Lung (tissue), 11 donors: ENCODE measurements at regions not wholly inside any gene's neighbourhood (a gene's known extent, or its start where the extent isn't known, plus 50 kb on each side); places are given as distances from the start of the nearest gene placed in this dataset.

ENCODE experiments used
- ATAC-seq: fragments of 200-7000 bp; cut with Tn5 transposase; one replicate; pipeline ENCODE4 v1.9.1; 2020; ENCODE audit warnings: moderate number of reproducible peaks; ENCODE audit not compliant: insufficient read depth, low FRiP score
- DNase-seq, 3 donors: peaks; one replicate each; pipeline ENCODE4 v3.0.0-alpha.2; 2013 to 2017
- H3K27ac ChIP-seq, 2 donors: one replicate each; pipeline ENCODE4 v1.5.1; 2013; ENCODE audit warnings: mild to moderate bottlenecking in 2 of 2, moderate library complexity in 2 of 2, control low read depth in 1 of 2, inconsistent platforms in 1 of 2, low read depth in 1 of 2, low read length in 1 of 2
- H3K27me3 ChIP-seq, 3 donors: one replicate each; pipeline ENCODE4 v1.5.1; 2013; ENCODE audit warnings: low read length in 2 of 3; ENCODE audit not compliant: control insufficient read depth in 3 of 3, insufficient read depth in 3 of 3
- H3K36me3 ChIP-seq, 4 donors: one replicate each; pipeline ENCODE4 v1.5.1; 2013; ENCODE audit warnings: low read length in 4 of 4, mild to moderate bottlenecking in 1 of 4, moderate library complexity in 1 of 4; ENCODE audit not compliant: control insufficient read depth in 4 of 4, insufficient read depth in 4 of 4
- H3K4me1 ChIP-seq, 5 donors: one replicate each; pipeline ENCODE4 v1.5.1; 2013; ENCODE audit warnings: low read length in 5 of 5, mild to moderate bottlenecking in 2 of 5, moderate library complexity in 1 of 5; ENCODE audit not compliant: control insufficient read depth in 5 of 5, insufficient read depth in 5 of 5
- H3K4me3 ChIP-seq: one replicate; pipeline ENCODE4 v1.5.1; 2013; ENCODE audit warnings: mild to moderate bottlenecking, control low read depth, moderate library complexity
- H3K9ac ChIP-seq, 2 donors: one replicate each; pipeline ENCODE4 v1.5.1; 2013; ENCODE audit warnings: low read length in 2 of 2, control low read depth in 1 of 2; ENCODE audit not compliant: insufficient read depth in 1 of 2
- H3K9me3 ChIP-seq, 4 donors: one replicate each; pipeline ENCODE4 v1.5.1; 2013; ENCODE audit warnings: low read length in 3 of 4, mild to moderate bottlenecking in 1 of 4, moderate library complexity in 1 of 4; ENCODE audit not compliant: control insufficient read depth in 4 of 4, insufficient read depth in 3 of 4
- WGBS, 2 donors: extraction: QIAGEN DNeasy Blood & Tissue Kit; methylation state at CpG; one replicate each; pipeline ENCODE4 v1.1.7; 2013; 5-methylcytosine and 5-hydroxymethylcytosine counted together
- TF ChIP-seq, protein P1 (sequence below): IDR thresholded peaks from 2 replicates; pipeline ENCODE4 v1.5.1; 2012; ENCODE audit warnings: mild to moderate bottlenecking; ENCODE audit errors: control extremely low read depth, extremely low read depth
- donor health status: control.
- donor health status: control.
- donor health status: Bipolar disorder and iron deficiency.
- donor health status: healthy.
- donor health status: DM: yes; HTN: yes; CAD: no.

DNA sequence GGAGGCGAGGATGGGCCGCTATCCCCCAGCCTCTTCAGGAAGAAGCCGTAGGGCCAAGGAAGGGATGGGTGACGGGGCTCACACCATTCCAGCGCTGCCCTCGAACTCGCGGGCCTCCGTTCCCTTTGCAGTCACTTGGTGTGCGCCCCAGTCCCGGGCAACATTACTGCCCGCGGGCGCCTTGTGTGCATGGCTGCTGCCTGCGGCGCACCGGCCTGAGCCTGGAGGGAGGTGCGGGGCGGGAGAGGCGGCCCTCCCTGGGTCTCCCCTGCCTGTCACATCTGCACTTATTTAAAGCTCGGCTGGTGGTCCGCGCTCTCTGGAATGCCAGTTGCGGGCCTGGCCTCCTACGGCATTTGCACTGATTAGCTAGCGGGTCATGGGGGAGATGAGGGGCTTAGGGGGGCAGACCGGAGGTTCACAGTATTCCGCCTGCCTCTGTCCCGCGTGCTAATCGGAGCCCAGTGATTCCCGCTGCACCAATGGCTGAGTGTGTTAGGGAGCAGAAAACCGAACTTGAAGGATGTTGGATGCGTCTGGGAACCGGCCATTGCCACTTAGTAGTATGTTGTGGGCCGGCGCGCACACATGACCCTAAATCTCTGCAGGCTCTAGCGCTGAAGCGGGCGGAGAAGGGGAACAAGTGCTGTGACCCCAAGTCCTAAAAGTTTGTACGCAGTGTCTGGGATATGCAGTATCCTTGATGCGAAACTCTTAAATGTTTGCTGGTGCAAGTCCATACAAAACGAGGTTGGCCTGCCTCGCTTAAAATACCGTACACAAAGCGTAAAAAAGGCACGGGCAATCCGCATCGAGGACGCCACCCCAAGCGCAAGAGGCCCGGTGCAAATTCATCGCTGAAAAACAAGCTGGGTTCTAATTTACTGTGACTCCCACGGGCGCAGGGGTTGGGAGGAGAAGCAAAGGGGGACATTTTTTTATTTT, 161.2 kb upstream of the SIX2 start:
- Histone ChIP-seq H3K4me1 (peaks cover 0 to 22% (median 10%) of the 10 kb centered on the region in 5 donors), H3K27me3 (peaks cover 11 to 79% (median 76%) of the 10 kb centered on the region in 3 donors), H3K4me3 (no peak overlapping the region), H3K9ac (no peak overlapping the region), H3K9me3 (peaks cover 0 to 11% (median 0%) of the 10 kb centered on the region in 4 donors), H3K36me3 (no peaks in the 10 kb centered on the region), H3K27ac (no peak overlapping the region)
- TF ChIP-seq, protein P1, sequence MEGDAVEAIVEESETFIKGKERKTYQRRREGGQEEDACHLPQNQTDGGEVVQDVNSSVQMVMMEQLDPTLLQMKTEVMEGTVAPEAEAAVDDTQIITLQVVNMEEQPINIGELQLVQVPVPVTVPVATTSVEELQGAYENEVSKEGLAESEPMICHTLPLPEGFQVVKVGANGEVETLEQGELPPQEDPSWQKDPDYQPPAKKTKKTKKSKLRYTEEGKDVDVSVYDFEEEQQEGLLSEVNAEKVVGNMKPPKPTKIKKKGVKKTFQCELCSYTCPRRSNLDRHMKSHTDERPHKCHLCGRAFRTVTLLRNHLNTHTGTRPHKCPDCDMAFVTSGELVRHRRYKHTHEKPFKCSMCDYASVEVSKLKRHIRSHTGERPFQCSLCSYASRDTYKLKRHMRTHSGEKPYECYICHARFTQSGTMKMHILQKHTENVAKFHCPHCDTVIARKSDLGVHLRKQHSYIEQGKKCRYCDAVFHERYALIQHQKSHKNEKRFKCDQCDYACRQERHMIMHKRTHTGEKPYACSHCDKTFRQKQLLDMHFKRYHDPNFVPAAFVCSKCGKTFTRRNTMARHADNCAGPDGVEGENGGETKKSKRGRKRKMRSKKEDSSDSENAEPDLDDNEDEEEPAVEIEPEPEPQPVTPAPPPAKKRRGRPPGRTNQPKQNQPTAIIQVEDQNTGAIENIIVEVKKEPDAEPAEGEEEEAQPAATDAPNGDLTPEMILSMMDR, result no peak
- ATAC-seq, result no peak
- peak in 1 of 3 donors; percentile 30 for DNase-seq
- WGBS, 2 donors, result 24 to 26% methylated on average over 56 of the region's 56 CpGs

DNA sequence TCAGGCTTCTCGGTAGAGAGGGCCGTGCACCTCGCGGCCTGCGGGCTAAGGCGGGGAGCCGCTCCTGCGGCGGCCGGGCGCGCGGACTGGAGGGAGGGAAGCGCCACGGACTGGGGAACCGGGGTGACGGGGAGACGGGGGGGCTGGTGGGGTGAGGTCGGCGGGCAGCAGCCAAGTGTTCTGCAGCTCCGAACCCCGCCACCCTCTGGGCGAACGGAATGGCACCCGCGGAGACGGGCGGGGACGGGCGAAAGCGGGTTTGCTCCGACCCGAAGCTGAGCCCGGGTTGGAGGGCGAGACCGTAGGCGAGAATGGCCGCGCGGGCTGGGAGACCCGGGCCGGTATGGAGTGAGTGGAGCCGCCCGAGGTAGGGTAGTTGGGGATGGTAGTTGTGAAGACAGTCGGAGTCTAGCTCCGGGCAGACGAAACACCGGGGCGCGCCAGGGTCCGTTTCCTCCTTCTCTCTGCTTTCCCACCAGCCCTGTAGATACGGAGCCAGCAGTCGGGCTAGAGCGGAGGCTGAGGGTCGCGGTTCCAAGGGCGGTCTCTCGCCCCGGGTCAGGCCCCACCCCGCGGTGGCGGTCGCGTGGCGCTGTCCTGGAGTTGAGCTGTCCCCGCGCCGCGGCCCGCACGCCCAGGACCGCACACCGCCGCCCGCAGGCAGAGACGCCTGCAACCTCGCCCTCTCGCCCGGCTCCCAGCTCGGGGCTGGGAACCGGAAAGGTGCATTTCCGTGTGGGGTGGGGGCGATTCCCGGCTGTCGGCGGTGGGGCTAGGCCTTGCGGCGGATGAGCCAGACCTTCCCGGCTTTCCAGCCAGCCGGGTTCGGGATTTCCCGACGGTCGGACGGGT, 160.3 kb upstream of the SIX2 start:
- no peaks in the 10 kb centered on the region for H3K36me3 ChIP-seq
- DNase-seq, result peak in 1 of 3 donors; percentile 28
- TF ChIP-seq, protein P1, result no peak
- H3K27ac ChIP-seq, result no peak overlapping the region
- H3K9ac ChIP-seq, result no peak overlapping the region
- WGBS, 2 donors, result 0 to 2% methylated on average over 82 to 95 of the region's 95 CpGs
- peak overlapping the region; percentile 25 for H3K4me3 ChIP-seq
- peaks cover 11 to 88% (median 85%) of the 10 kb centered on the region in 3 donors for H3K27me3 ChIP-seq
- H3K4me1 ChIP-seq, result peaks cover 0 to 22% (median 10%) of the 10 kb centered on the region in 5 donors
- H3K9me3 ChIP-seq, result peaks cover 0 to 11% (median 0%) of the 10 kb centered on the region in 4 donors
- peak; percentile 44 for ATAC-seq

DNA sequence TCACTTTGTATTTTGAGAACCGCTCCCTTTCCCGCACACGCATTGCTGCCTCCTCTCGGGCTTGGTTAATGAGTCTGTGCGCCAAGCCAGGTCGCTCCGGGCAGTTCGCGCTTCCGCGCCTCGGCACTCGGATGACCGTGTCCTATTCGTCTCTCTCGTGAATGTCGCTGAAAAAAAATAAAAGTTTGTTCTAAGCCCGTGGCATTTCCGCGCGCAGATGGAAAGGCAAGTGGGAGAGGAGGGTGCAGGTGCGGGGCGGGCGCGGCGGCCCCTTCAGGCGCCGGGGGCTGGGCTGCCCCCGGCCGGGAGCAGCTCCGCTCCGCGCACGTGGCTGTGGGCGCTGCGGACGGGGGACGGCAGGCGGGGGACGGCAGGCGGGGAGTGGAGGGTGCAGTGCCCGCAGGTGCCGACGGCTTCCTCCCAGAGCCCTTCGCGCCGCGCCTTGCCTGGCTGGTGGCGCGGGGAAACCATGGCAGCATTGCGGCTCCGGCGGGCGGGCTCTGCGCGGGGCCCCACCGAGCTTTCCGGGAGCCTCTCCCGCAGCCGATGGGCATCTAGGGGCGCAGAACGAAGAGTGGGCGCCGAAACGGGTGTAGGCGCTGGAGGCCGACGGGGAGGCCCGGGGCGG, 159.6 kb upstream of the SIX2 start:
- 1 to 2% methylated on average over 58 to 70 of the region's 70 CpGs for WGBS, 2 donors
- Histone ChIP-seq H3K4me3 (peak overlapping the region; percentile 25), H3K27ac (no peak overlapping the region), H3K36me3 (no peaks in the 10 kb centered on the region), H3K27me3 (peaks cover 11 to 89% (median 85%) of the 10 kb centered on the region in 3 donors), H3K9me3 (peaks cover 0 to 11% (median 0%) of the 10 kb centered on the region in 4 donors), H3K4me1 (peaks cover 0 to 22% (median 10%) of the 10 kb centered on the region in 5 donors), H3K9ac (no peak overlapping the region)
- no peak for DNase-seq
- peak; percentile 17 for ATAC-seq
- TF ChIP-seq, protein P1, result no peak
